GM12865 (cell line): ENCODE measurements at regions not wholly inside any gene's neighbourhood (a gene's known extent, or its start where the extent isn't known, plus 50 kb on each side); places are given as distances from the start of the nearest gene placed in this dataset.
"Not testable (repeated sequence)": the region's sequence is repeated elsewhere in the genome, so short reads cannot be mapped to it uniquely, and the experiment has no call there.

Experiments used
- DNase-seq: peaks from one replicate; pipeline ENCODE4 v3.0.0; 2010; ENCODE audit warnings: low read depth
- H3K4me3 ChIP-seq: 2 replicates; pipeline ENCODE4 v1.5.1; 2011; ENCODE audit warnings: mild to moderate bottlenecking, low read depth, low read length, control low read depth
- TF ChIP-seq, protein P1 (sequence below): IDR thresholded peaks from 2 replicates; pipeline ENCODE4 v1.5.1; 2011; ENCODE audit warnings: low read length, control low read depth, low read depth, inconsistent platforms; ENCODE audit not compliant: insufficient read depth; ENCODE audit errors: missing control alignments

DNA sequence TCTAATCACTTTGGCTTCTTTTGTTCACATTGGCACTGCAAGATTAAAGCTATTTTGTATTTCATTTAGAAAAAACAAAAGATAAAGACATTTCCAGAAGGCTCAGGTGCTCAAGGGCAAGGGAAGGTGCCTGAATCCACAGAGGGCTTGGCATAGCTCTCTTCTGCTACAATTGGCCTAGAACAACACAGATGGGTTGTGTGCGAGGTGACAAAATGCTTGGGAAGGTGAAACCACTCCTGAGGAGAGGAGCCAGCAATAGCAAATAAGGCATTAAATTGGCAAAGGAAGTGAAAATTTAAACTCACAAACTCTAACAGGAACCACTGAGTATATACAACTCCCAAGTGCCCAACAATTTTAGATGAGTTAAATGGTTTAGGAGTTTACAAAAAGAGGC is 1290.4 kb upstream of the CHAC2 start:
- DNase-seq = no peak
- TF ChIP-seq, protein P1, sequence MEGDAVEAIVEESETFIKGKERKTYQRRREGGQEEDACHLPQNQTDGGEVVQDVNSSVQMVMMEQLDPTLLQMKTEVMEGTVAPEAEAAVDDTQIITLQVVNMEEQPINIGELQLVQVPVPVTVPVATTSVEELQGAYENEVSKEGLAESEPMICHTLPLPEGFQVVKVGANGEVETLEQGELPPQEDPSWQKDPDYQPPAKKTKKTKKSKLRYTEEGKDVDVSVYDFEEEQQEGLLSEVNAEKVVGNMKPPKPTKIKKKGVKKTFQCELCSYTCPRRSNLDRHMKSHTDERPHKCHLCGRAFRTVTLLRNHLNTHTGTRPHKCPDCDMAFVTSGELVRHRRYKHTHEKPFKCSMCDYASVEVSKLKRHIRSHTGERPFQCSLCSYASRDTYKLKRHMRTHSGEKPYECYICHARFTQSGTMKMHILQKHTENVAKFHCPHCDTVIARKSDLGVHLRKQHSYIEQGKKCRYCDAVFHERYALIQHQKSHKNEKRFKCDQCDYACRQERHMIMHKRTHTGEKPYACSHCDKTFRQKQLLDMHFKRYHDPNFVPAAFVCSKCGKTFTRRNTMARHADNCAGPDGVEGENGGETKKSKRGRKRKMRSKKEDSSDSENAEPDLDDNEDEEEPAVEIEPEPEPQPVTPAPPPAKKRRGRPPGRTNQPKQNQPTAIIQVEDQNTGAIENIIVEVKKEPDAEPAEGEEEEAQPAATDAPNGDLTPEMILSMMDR = no peak
- no peak overlapping the region for H3K4me3 ChIP-seq

DNA sequence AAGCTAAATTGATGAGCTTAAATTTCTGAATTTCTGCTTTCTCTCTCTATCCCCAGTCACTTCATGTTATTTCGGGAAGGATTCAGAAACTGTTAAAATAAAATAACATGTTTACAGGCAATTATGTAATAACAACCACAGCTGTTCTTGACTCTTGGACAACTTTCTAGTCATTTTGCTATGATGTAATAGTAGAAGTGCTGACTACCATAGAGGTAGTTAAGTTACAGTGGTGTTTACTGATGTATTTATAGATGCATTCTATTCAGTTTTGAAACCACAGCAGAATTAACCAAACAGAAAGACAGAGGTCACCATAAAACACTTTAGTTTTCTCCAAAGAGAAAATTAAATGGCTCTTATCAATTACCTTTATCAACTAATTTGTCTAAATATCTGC is 1292.0 kb upstream of the CHAC2 start:
- TF ChIP-seq, protein P1 = no peak
- no peak overlapping the region for H3K4me3 ChIP-seq
- no peak for DNase-seq

DNA sequence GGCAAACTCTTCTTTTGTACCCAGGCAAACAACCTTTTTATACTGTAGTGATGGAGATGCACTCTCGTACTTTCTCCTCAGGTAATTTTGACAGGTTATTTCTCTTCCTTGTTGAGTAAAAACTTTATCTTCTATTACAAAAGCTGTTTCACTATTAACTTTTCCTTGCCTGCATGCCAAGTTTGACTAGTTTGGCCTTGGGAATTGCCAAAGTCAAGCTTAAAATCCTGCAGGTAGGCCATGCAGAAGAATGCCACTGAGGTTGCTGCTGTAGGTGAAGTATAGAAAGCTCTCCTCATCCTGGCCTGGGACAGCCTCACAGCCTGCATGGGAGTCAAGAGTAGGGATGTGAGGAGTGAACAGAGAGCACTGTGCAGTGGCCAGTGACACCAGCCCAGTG is 1293.5 kb upstream of the CHAC2 start:
- no peak overlapping the region for H3K4me3 ChIP-seq
- TF ChIP-seq, protein P1 = no peak
- DNase-seq = no peak

DNA sequence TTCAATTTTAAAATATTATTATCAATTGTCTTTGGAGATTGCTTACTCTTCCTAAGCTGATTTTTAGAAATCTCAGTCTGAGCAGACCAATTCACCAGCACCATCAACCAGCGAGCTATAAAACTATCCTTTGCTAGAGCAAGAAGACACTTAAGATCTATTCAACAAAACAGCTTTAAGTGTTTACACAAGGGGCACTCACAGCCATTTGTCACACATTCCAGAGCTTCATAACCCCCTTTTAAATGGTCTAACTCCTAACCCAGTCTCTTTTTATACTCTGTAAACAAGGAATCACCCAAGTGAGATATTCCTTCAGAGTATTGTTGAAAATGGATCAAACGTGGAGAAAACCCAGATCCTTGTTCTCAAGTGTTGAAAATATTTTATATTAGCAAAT is 1294.1 kb upstream of the CHAC2 start:
- TF ChIP-seq, protein P1 = no peak
- no peak for DNase-seq
- H3K4me3 ChIP-seq = no peak overlapping the region

DNA sequence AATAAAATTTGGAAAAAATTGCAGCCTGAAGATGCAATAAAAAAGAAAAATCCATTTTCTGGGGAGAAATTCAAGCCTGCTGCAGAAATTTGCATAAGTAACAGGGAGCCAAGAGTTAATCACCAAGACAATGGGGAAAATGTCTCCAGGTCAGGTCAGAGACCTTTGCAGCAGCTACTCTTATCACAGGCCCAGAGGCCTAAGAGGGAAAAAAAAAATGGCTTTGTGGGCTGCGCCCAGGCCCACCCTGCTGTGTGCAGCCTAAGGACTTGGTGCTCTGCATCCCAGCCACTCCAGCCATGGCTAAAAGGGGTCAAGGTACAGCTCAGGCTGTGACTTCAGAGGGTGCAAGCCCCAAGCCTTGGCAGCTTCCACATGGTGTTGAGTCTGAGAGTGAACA is 1297.1 kb upstream of the CHAC2 start:
- H3K4me3 ChIP-seq, DNase-seq: not testable (repeated sequence)

DNA sequence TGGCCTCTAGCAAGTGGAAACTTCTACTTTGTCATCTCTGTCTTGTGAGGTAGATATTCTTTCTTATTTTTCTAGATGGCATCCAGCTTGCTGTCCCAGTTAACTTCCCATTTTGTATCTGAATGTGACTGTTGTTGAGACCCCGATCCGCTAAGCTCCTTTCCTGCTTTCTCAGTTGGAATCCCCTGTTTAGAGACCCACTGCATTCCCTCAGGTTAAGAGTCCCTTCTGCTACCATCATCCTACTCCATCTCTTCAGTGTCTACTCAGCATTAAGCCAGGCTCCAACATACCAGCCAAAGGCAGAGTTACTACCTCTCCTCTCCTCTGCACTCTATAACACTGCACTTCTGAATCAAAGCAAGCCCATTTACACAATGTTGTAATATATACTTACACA is 1300.4 kb upstream of the CHAC2 start:
- TF ChIP-seq, protein P1 = no peak
- no peak overlapping the region for H3K4me3 ChIP-seq
- DNase-seq = no peak

DNA sequence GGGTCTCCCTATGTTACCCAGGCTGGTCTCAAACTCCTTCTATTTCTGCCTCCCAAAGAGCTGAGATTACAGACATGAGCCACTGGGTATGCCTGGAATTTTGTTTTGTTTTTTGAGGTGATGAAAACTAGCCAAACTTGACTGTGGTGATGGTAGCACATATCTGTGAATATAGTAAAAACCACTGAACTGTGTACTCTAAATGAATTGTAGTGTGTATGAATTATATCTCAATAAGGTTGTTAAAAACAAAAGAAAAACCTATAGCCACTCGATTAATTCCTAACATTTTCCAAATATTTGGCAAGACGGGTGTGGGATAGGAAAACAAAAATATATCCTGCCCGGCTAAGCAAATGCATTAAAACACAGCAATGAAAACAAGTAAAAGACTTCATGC is 1302.3 kb upstream of the CHAC2 start:
- TF ChIP-seq, protein P1 = no peak

DNA sequence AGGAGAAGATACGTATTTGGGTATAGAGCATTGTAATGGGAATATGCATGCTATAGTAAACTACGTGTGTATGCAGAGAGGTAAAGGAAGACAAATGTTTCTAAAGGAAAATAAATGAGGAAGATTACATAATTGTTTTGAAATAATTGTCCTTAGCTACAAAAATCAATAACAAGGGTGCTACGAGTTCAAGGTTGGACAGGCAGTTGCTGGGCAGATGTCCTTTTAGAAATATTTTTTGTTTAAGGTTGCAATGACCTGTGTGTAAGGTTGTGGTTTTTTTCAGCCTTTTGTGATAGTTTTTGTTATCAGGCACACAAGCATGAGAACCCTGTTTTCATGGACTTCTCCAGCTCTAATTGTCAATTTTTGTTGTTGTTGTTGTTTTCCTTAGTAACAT is 1304.1 kb upstream of the CHAC2 start:
- no peak overlapping the region for H3K4me3 ChIP-seq
- DNase-seq = no peak
- TF ChIP-seq, protein P1 = no peak

More for the DNA sequence above, 1302.3 kb upstream of the CHAC2 start:
- no peak overlapping the region for H3K4me3 ChIP-seq
- no peak for DNase-seq
